ENCODE measurements at regions not wholly inside any gene's neighbourhood (a gene's known extent, or its start where the extent isn't known, plus 50 kb on each side); places are given as distances from the start of the nearest gene placed in this dataset.

GRCh38 chr10:35704401-35704800 lies 62.3 kb upstream of the FZD8 start:
- DNase-seq: no peak

- no peak for DNase-seq
Observed at GRCh38 chr10:35700487-35700882, 58.4 kb upstream of the FZD8 start.

GRCh38 chr10:35699848-35700486 lies 57.9 kb upstream of the FZD8 start:
- no peak for DNase-seq

GRCh38 chr10:35696392-35697287 lies 54.5 kb upstream of the FZD8 start:
- DNase-seq: no peak

GRCh38 chr10:35693800-35694199 lies 51.7 kb upstream of the FZD8 start:
- no peak for DNase-seq

All from kidney glomerular epithelial cell (primary cell).